GM12878 (cell line): ENCODE measurements at regions not wholly inside any gene's neighbourhood (a gene's known extent, or its start where the extent isn't known, plus 50 kb on each side); places are given as distances from the start of the nearest gene placed in this dataset.

Source experiments
- ATAC-seq: fragments of 200-7000 bp; cut with Tn5 transposase; 3 replicates; pipeline ENCODE4 v1.9.1; 2020; ENCODE audit warnings: mild to moderate bottlenecking, moderate library complexity
- BruUV-seq: library from RNA; stranded (reverse); fragments of 400-500 nt; replicated peaks from 2 replicates; lab custom pipeline; 2021; lab: Mats Ljungman, UMichigan
- CTCF ChIA-PET: fragments of 300-600 bp; sonication (Branson Sonifier 250); formaldehyde crosslinking; extraction: SDS; loops from one replicate; lab custom pipeline; 2021; ENCODE audit warnings: inconsistent platforms; lab: Yijun Ruan, JAX
- POLR2A ChIA-PET: fragments of 350-600 bp; formaldehyde crosslinking; extraction: SDS; loops from one replicate; lab custom pipeline; 2021; ENCODE audit warnings: inconsistent platforms; lab: Charles Lee
- RAD21 ChIA-PET: fragments of 300-600 bp; sonication (Branson Sonifier 250); formaldehyde crosslinking; loops from one replicate; lab custom pipeline; 2023; ENCODE audit warnings: antibody characterized with exemption; ENCODE audit not compliant: unreplicated experiment; lab: Charles Lee
- SMC1A ChIA-PET: fragments of 300-600 bp; sonication (Branson Sonifier 250); formaldehyde crosslinking; loops from one replicate; lab custom pipeline; 2023; ENCODE audit not compliant: unreplicated experiment, uncharacterized antibody; lab: Charles Lee
- DNase-seq: peaks from one replicate; pipeline ENCODE4 v3.0.0-alpha.2; 2011; ENCODE audit warnings: low read depth, low spot score
- FAIRE-seq: peaks from 3 replicates; lab custom pipeline; 2011; peaks lifted over from hg19 to GRCh38; lab: Jason Lieb, UNC
- H2AFZ ChIP-seq: 2 replicates; pipeline ENCODE4 v1.6.0; 2011; ENCODE audit warnings: low read depth, low read length, control low read depth; ENCODE audit not compliant: control insufficient read depth
- H3K27ac ChIP-seq: 2 replicates; pipeline ENCODE4 v1.5.1; 2011; ENCODE audit warnings: control low read depth; ENCODE audit not compliant: control insufficient read depth, insufficient read depth
- H3K27me3 ChIP-seq, 2 experiments: replicated peaks in 1 of 2; 2 replicates each; pipeline versions ENCODE4 v1.6.0 to v1.6.1; 2011; ENCODE audit warnings: low read length in 1 of 2; ENCODE audit not compliant: control insufficient read depth in 2 of 2, insufficient read depth in 2 of 2
- H3K36me3 ChIP-seq, 2 experiments: 2 replicates each; pipeline ENCODE4 v1.5.1; 2011; ENCODE audit warnings: low read length in 1 of 2; ENCODE audit not compliant: control insufficient read depth in 2 of 2, insufficient read depth in 2 of 2
- H3K4me1 ChIP-seq: 2 replicates; pipeline ENCODE4 v1.6.1; 2011; ENCODE audit warnings: mild to moderate bottlenecking, low read length, moderate library complexity, mixed read lengths; ENCODE audit not compliant: control insufficient read depth, insufficient read depth
- H3K4me2 ChIP-seq: 2 replicates; pipeline ENCODE4 v1.6.0; 2011; ENCODE audit warnings: control low read depth; ENCODE audit not compliant: control insufficient read depth, insufficient read depth
- H3K4me3 ChIP-seq: fragments of 200-600 bp; sonication (generic); 2 replicates; pipeline ENCODE4 v1.5.1; 2016
- H3K79me2 ChIP-seq: 2 replicates; pipeline ENCODE4 v1.6.0; 2011; ENCODE audit warnings: low read length; ENCODE audit not compliant: control insufficient read depth, insufficient read depth
- H3K9ac ChIP-seq: 2 replicates; pipeline ENCODE4 v1.8.0; 2011; ENCODE audit warnings: low read length, control low read depth, mixed read lengths; ENCODE audit not compliant: control insufficient read depth, insufficient read depth
- H3K9me3 ChIP-seq: replicated peaks from 3 replicates; pipeline ENCODE4 v1.5.1; 2011; ENCODE audit warnings: mild to moderate bottlenecking, low read length; ENCODE audit not compliant: control insufficient read depth, insufficient read depth
- H4K20me1 ChIP-seq: 2 replicates; pipeline ENCODE4 v1.6.0; 2011; ENCODE audit not compliant: control insufficient read depth, insufficient read depth
- ASH2L ChIP-seq: fragments of 300-600, 200-600 bp; sonication (generic); IDR thresholded peaks from 2 replicates; pipeline ENCODE4 v1.6.1; 2017; ENCODE audit warnings: low read depth, mild to moderate bottlenecking, borderline replicate concordance
- MEF2B ChIP-seq: fragments of 450-650 bp; IDR thresholded peaks from 2 replicates; pipeline ENCODE4 v1.6.1; 2018; ENCODE audit warnings: mild to moderate bottlenecking, moderate library complexity; ENCODE audit not compliant: partially characterized antibody, poor library complexity, severe bottlenecking
- NFIC ChIP-seq: IDR thresholded peaks from 2 replicates; pipeline ENCODE4 v1.6.1; 2012; ENCODE audit warnings: low read depth, mild to moderate bottlenecking, inconsistent platforms, low read length, moderate library complexity
- NR2F1 ChIP-seq: fragments of 450-650 bp; conservative IDR thresholded peaks from 2 replicates; pipeline ENCODE4 v1.6.1; 2017; ENCODE audit warnings: mild to moderate bottlenecking
- WRNIP1 ChIP-seq: IDR thresholded peaks from 2 replicates; pipeline ENCODE4 v1.6.1; 2011; ENCODE audit warnings: low read depth, low read length, improper control_type of control experiment, borderline replicate concordance
- YBX1 ChIP-seq: fragments of 450-650 bp; IDR thresholded peaks from 2 replicates; pipeline ENCODE4 v1.6.1; 2016; ENCODE audit warnings: antibody characterized with exemption
- WGBS: methylation state at CpG from one replicate; pipeline ENCODE4 v1.1.6; 2016; ENCODE audit warnings: low lambda C conversion rate; ENCODE audit not compliant: insufficient replicate concordance, insufficient coverage; ENCODE audit errors: missing lambda C conversion rate; 5-methylcytosine and 5-hydroxymethylcytosine counted together
- in situ Hi-C: fragments of 300-500 bp; cut with MboI; formaldehyde crosslinking; loops from 9 replicates; pipeline ENCODE4 v1.14.3; 2018; ENCODE audit warnings: mixed read lengths
- intact Hi-C: fragments of 100-400 bp; cut with micrococcal nuclease; formaldehyde crosslinking; loops from one replicate; pipeline ENCODE4 v1.14.2; 2022; ENCODE audit not compliant: unreplicated experiment
- TF ChIP-seq, protein P1 (sequence below): fragments of 450-650 bp; IDR thresholded peaks from 2 replicates; pipeline ENCODE4 v1.6.1; 2017; ENCODE audit warnings: mild to moderate bottlenecking, moderate library complexity
- TF ChIP-seq, protein P2 (sequence below): fragments of 450-650 bp; IDR thresholded peaks from 2 replicates; pipeline ENCODE4 v1.6.1; 2018; ENCODE audit warnings: borderline replicate concordance, mild to moderate bottlenecking; ENCODE audit not compliant: partially characterized antibody
- TF ChIP-seq, protein P3 (sequence below): fragments of 450-650 bp; IDR thresholded peaks from 2 replicates; pipeline ENCODE4 v1.6.1; 2016; ENCODE audit warnings: mild to moderate bottlenecking

DNA sequence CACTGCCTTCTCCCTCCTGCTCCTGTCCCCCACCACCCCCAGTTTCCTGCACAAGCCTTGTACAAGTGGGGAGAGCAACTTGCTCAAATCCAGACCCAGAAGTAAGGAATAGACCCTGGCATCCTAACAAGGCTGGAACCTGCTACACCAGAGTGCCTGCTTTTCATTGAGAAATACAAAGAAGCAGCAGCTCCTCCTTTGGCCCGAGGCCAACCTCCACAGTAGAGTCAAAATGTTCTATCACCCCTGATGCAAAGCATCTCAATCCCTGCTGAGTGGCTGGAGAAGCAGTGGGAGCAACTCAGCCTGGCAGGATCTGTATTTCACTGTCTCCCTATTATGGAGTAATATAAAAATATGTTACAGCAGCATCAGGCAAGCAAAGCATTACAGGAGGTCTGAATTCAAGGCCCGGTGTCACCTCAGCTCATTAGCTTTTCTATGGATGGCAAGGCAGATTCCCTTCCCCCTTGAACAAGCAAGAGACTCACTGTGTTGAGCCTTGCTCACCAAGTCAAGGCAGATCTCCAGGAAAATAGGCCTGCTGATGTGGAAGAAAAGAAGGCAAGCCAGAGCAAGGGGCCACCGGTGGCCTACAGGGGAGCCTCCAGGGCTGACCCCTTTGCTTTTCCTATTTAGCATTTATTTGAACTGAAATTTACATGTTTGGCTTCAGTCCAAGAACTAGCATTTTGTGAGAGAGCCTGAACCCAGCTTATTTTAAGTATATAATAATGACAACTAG lies 186.3 kb upstream of the EGLN3 start:
- in situ Hi-C loops, result no loop called here
- BruUV-seq, result no TSS peak
- ChIA-PET POLR2A (no interaction called here), SMC1A (interaction anchor here (1.0 to 1.4 kb wide), 2 partner anchors 17 to 83 kb away, joined by 3 to 6 read pairs; no protein-coding TSS in a partner anchor)
- Histone ChIP-seq H2AFZ (no peak overlapping the region), H4K20me1 (no peaks in the 10 kb centered on the region), H3K4me3 (no peak overlapping the region), H3K36me3 (no peaks in the 10 kb centered on the region)
- 40% methylated on average over 3 of the region's 3 CpGs for WGBS
- TF ChIP-seq YBX1 (no peak), NFIC (no peak), NR2F1 (no peak), MEF2B (no peak), ASH2L (no peak), WRNIP1 (no peak)
- TF ChIP-seq, protein P1, sequence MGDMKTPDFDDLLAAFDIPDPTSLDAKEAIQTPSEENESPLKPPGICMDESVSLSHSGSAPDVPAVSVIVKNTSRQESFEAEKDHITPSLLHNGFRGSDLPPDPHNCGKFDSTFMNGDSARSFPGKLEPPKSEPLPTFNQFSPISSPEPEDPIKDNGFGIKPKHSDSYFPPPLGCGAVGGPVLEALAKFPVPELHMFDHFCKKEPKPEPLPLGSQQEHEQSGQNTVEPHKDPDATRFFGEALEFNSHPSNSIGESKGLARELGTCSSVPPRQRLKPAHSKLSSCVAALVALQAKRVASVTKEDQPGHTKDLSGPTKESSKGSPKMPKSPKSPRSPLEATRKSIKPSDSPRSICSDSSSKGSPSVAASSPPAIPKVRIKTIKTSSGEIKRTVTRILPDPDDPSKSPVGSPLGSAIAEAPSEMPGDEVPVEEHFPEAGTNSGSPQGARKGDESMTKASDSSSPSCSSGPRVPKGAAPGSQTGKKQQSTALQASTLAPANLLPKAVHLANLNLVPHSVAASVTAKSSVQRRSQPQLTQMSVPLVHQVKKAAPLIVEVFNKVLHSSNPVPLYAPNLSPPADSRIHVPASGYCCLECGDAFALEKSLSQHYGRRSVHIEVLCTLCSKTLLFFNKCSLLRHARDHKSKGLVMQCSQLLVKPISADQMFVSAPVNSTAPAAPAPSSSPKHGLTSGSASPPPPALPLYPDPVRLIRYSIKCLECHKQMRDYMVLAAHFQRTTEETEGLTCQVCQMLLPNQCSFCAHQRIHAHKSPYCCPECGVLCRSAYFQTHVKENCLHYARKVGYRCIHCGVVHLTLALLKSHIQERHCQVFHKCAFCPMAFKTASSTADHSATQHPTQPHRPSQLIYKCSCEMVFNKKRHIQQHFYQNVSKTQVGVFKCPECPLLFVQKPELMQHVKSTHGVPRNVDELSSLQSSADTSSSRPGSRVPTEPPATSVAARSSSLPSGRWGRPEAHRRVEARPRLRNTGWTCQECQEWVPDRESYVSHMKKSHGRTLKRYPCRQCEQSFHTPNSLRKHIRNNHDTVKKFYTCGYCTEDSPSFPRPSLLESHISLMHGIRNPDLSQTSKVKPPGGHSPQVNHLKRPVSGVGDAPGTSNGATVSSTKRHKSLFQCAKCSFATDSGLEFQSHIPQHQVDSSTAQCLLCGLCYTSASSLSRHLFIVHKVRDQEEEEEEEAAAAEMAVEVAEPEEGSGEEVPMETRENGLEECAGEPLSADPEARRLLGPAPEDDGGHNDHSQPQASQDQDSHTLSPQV, result no peak
- TF ChIP-seq, protein P2, sequence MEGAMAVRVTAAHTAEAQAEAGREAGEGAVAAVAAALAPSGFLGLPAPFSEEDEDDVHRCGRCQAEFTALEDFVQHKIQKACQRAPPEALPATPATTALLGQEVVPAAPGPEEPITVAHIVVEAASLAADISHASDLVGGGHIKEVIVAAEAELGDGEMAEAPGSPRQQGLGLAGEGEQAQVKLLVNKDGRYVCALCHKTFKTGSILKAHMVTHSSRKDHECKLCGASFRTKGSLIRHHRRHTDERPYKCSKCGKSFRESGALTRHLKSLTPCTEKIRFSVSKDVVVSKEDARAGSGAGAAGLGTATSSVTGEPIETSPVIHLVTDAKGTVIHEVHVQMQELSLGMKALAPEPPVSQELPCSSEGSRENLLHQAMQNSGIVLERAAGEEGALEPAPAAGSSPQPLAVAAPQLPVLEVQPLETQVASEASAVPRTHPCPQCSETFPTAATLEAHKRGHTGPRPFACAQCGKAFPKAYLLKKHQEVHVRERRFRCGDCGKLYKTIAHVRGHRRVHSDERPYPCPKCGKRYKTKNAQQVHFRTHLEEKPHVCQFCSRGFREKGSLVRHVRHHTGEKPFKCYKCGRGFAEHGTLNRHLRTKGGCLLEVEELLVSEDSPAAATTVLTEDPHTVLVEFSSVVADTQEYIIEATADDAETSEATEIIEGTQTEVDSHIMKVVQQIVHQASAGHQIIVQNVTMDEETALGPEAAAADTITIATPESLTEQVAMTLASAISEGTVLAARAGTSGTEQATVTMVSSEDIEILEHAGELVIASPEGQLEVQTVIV, result no peak
- TF ChIP-seq, protein P3, sequence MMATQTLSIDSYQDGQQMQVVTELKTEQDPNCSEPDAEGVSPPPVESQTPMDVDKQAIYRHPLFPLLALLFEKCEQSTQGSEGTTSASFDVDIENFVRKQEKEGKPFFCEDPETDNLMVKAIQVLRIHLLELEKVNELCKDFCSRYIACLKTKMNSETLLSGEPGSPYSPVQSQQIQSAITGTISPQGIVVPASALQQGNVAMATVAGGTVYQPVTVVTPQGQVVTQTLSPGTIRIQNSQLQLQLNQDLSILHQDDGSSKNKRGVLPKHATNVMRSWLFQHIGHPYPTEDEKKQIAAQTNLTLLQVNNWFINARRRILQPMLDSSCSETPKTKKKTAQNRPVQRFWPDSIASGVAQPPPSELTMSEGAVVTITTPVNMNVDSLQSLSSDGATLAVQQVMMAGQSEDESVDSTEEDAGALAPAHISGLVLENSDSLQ, result no peak
- TF ChIP-seq, all 136 proteins: peak for 0
- H3K27ac ChIP-seq, result no peak overlapping the region
- H3K79me2 ChIP-seq, result no peaks in the 10 kb centered on the region
- FAIRE-seq (no peak), ATAC-seq (no peak), DNase-seq (no peak)
- no peak overlapping the region for H3K9ac ChIP-seq
- ChIA-PET CTCF (interaction anchor here (0.8 to 1.4 kb wide), 2 partner anchors 9 to 90 kb away, joined by 3 read pairs; no protein-coding TSS in a partner anchor), RAD21 (interaction anchor here (1.4 kb wide), 1 partner anchor 85 kb away, joined by 4 read pairs; no protein-coding TSS in a partner anchor)
- no peak overlapping the region for H3K4me2 ChIP-seq
- H3K27me3 ChIP-seq, result no peaks in the 10 kb centered on the region
- no peaks in the 10 kb centered on the region for H3K4me1 ChIP-seq
- no peaks in the 10 kb centered on the region for H3K9me3 ChIP-seq
- intact Hi-C loops, result no loop called here
